Heart left ventricle (tissue), 16 donors: ENCODE measurements at regions not wholly inside any gene's neighbourhood (a gene's known extent, or its start where the extent isn't known, plus 50 kb on each side); places are given as distances from the start of the nearest gene placed in this dataset.
A peak's percentile ranks its signal among the peaks of the same experiment; 100 is the strongest.

Source experiments
- ATAC-seq, 4 donors: fragments of 200-7000 bp; cut with Tn5 transposase; one replicate each; pipeline ENCODE4 v1.9.1; 2020 to 2022; ENCODE audit warnings: moderate library complexity in 4 of 4, mild to moderate bottlenecking in 3 of 4, moderate number of reproducible peaks in 1 of 4
- DNase-seq, 5 donors: peaks; one replicate each; pipeline ENCODE4 v3.0.0-alpha.2; 2020
- H3K27ac ChIP-seq, 12 donors: fragments of 200-600 bp; sonication (generic) in 4 of 12; one replicate each; pipeline versions ENCODE4 v1.5.0 to v1.8.0; 2016 to 2022; ENCODE audit warnings: mild to moderate bottlenecking in 2 of 12
- H3K27me3 ChIP-seq, 9 donors: fragments of 200-600 bp; sonication (generic) in 2 of 9; one replicate each; pipeline versions ENCODE4 v1.5.1 to v1.8.0; 2016 to 2022; ENCODE audit warnings: mild to moderate bottlenecking in 3 of 9
- H3K36me3 ChIP-seq, 9 donors: fragments of 200-600 bp; sonication (generic) in 2 of 9; one replicate each; pipeline versions ENCODE4 v1.5.0 to v1.8.0; 2018 to 2022; ENCODE audit warnings: mild to moderate bottlenecking in 2 of 9
- H3K4me1 ChIP-seq, 12 donors: fragments of 200-600 bp; sonication (generic) in 4 of 12; one replicate each; pipeline versions ENCODE4 v1.5.0 to v1.8.0; 2016 to 2022; ENCODE audit warnings: mild to moderate bottlenecking in 3 of 12
- H3K4me3 ChIP-seq, 12 donors: fragments of 200-600 bp; sonication (generic) in 4 of 12; one replicate each; pipeline versions ENCODE4 v1.5.0 to v1.8.0; 2017 to 2022; ENCODE audit warnings: mild to moderate bottlenecking in 9 of 12, moderate library complexity in 4 of 12
- H3K9me3 ChIP-seq, 12 donors: fragments of 200-600 bp; sonication (generic) in 4 of 12; one replicate each; pipeline versions ENCODE4 v1.5.0 to v1.8.0; 2016 to 2022; ENCODE audit warnings: mild to moderate bottlenecking in 1 of 12
- POLR2A ChIP-seq, 2 donors: fragments of 450-650 bp; IDR thresholded peaks; one replicate each; pipeline ENCODE4 v1.6.1; 2017; ENCODE audit warnings: antibody characterized with exemption in 2 of 2, mild to moderate bottlenecking in 2 of 2, moderate library complexity in 2 of 2
- WGBS, 4 donors: extraction: QIAGEN DNeasy Blood & Tissue Kit in 2 of 4; methylation state at CpG; one replicate each; pipeline versions ENCODE4 v1.1.5 to v1.1.7; 2013 to 2018; 5-methylcytosine and 5-hydroxymethylcytosine counted together
- intact Hi-C, 10 donors: fragments of 100-400 bp; cut with DNase I; formaldehyde crosslinking; loops; one replicate each; pipeline versions ENCODE4 v1.11.1 to v1.14.2; 2022
- TF ChIP-seq, protein P1 (sequence below), 12 donors: fragments of 200-600 bp; sonication (generic) in 4 of 12; IDR thresholded peaks; one replicate each; pipeline versions ENCODE4 v1.5.0 to v1.8.0; 2018 to 2022; ENCODE audit warnings: antibody characterized with exemption in 12 of 12, mild to moderate bottlenecking in 5 of 12
- donor health status: ischemic (EF 13 %, LVEDD 7.1; RV severe dilation, severe dysfunction).
- donor health status: healthy with polysubstance abuse.
- donor health status: DM: no; HTN: yes; CAD: no.
- donor health status: DM: no; HTN: no; CAD: no.
- donor health status: ischemic (EF 25% LVEDD 6.9; RV normal size, moderate dysfunction).
- donor health status: ischemic (EF 25% LVEDD 5.7; RV mildly dilated, moderate dysfunction).
- donor health status: healthy.
- donor health status: DM: yes; HTN: yes; CAD: no.
- donor health status: ischemic (EF 35%, LVEDD 5.7; RV mildly dilated, moderate dysfunction).
- donor health status: nonischemic (EF 11% LVEDD 7.7; RV severe dilation, severe dysfunction).
- donor health status: DM: yes; HTN: yes; CAD: no.
- donor health status: PGD.
- donor health status: ischemic (EF 29% LVEDD 5.4; RV normal size, mild dysfunction).
- donor health status: nonischemic (EF 23%, LVEDD 6.1; RV moderate dilation, normal function).

DNA sequence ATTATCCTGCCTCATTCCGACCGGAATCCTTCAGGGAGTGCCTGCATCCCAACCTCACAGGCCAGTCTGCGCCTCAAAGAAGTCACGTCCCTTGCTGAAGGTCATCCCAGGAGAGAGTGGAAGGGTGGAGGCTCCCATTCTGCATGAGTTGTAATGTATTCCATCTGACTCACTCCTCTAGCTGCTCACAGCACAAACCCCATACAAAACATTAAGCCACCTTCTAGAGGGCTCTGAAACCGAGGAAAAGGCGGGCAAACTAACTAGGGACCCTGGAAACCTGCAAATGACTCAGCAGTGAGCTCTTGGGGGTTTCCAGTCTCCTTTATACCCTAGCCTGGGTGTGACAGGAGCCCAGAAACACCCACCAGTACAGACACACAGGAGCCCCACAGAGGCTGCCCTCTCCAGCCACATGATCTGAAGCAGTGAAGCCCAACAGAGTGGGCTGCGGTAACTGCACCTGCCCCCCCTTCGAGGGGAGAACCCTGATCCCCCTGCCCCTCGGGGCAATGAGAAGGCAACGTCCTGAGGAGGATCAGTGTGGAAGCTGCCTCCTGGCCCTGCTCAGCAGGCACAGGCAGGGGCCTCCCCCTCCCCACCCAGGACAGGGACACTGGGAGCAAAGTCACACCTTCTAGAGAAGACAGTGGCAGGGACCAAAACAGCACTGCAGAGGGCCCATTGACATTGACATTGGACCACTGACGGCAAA is 69.3 kb upstream of the SNTG2 start:
- no peak overlapping the region for H3K27ac ChIP-seq
- no peaks in the 10 kb centered on the region for H3K9me3 ChIP-seq
- H3K36me3 ChIP-seq, result no peaks in the 10 kb centered on the region
- no peak overlapping the region for H3K4me3 ChIP-seq
- peaks cover 5 to 38% (median 15%) of the 10 kb centered on the region in 9 donors for H3K27me3 ChIP-seq
- ATAC-seq, result no peak
- intact Hi-C loops, result no loop called here
- DNase-seq, result no peak
- 61 to 75% (median 74%) methylated on average over 11 of the region's 11 CpGs for WGBS, 4 donors
- no peaks in the 10 kb centered on the region for H3K4me1 ChIP-seq
- no peak for TF ChIP-seq POLR2A (IDR thresholded peaks at IDR 0.05)
- TF ChIP-seq, protein P1, sequence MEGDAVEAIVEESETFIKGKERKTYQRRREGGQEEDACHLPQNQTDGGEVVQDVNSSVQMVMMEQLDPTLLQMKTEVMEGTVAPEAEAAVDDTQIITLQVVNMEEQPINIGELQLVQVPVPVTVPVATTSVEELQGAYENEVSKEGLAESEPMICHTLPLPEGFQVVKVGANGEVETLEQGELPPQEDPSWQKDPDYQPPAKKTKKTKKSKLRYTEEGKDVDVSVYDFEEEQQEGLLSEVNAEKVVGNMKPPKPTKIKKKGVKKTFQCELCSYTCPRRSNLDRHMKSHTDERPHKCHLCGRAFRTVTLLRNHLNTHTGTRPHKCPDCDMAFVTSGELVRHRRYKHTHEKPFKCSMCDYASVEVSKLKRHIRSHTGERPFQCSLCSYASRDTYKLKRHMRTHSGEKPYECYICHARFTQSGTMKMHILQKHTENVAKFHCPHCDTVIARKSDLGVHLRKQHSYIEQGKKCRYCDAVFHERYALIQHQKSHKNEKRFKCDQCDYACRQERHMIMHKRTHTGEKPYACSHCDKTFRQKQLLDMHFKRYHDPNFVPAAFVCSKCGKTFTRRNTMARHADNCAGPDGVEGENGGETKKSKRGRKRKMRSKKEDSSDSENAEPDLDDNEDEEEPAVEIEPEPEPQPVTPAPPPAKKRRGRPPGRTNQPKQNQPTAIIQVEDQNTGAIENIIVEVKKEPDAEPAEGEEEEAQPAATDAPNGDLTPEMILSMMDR (IDR thresholded peaks at IDR 0.05), result no peak

DNA sequence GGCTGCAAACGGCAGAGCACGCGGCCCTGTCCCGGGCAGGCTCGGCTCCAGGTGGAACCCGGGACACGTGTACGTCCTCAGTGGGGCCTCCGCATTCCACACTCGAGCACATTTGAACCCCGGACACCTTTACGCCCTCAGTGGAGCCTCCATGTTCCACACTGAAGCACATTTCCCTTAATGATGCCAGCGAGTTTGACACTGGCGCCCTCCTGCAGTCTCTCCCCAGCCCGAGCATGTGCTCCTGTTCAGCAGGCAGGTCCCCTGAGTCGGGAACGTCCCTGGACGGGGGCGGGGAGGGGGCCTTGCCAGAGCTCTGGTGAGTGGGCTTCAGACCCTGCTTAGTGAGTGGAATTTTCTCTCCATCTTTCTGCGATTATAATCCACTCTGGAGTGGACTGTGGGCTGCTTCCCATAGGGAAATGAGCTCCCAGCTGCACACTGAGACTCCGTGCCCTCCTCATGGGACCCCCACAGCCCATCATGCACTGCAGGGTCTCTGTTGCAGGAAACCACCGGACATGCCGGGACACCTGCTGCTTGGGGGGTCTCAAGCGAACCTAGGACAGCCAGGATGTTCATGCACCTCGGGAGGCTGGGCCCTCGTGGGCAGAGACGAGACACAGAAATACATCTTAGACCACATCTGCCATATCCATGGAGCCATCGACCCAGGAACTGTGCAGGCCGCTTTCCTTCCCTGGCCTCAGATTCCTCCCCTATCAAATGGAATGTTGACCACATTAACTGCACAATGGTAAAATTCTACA is 70.3 kb upstream of the SNTG2 start:
- intact Hi-C loops, result no loop called here
- Histone ChIP-seq H3K4me1 (no peaks in the 10 kb centered on the region), H3K4me3 (no peak overlapping the region), H3K27me3 (peaks cover 5 to 33% (median 15%) of the 10 kb centered on the region in 9 donors), H3K27ac (no peak overlapping the region), H3K9me3 (no peaks in the 10 kb centered on the region), H3K36me3 (no peaks in the 10 kb centered on the region)
- 81 to 85% (median 83%) methylated on average over 29 of the region's 29 CpGs for WGBS, 4 donors
- TF ChIP-seq, protein P1 (IDR thresholded peaks at IDR 0.05), result no peak
- no peak for TF ChIP-seq POLR2A (IDR thresholded peaks at IDR 0.05)
- DNase-seq, result peak in 1 of 5 donors; percentile 8
- ATAC-seq, result no peak

DNA sequence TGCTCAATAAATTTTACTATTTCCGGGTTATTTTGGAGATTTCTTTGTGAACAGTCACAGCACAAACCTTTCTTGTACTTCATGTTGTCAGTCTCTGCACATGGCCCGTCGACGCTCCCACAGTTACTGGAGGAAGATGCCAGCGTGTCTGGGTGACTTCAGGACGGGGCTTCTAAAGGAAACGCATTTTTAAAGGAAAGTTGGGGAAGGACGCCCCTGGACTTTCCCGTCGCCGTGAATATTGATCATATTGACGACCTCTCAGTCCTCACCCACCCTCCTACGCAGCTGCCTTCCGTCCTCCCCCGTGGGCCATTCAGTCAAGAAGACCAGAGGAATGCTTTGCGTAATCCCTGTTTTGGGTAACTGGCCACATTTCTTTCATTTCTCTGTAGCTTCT is 71.1 kb upstream of the SNTG2 start:
- intact Hi-C loops, result no loop called here
- H3K4me3 ChIP-seq, result no peak overlapping the region
- no peak for ATAC-seq
- no peak overlapping the region for H3K27ac ChIP-seq
- H3K36me3 ChIP-seq, result no peaks in the 10 kb centered on the region
- TF ChIP-seq POLR2A (IDR thresholded peaks at IDR 0.05), result no peak
- TF ChIP-seq, protein P1 (IDR thresholded peaks at IDR 0.05), result no peak
- peak in 1 of 5 donors; percentile 4 for DNase-seq
- WGBS, 4 donors, result 89 to 94% (median 91%) methylated on average over 16 of the region's 16 CpGs
- H3K27me3 ChIP-seq, result peaks cover 3 to 38% (median 15%) of the 10 kb centered on the region in 9 donors
- H3K9me3 ChIP-seq, result no peaks in the 10 kb centered on the region
- no peaks in the 10 kb centered on the region for H3K4me1 ChIP-seq

DNA sequence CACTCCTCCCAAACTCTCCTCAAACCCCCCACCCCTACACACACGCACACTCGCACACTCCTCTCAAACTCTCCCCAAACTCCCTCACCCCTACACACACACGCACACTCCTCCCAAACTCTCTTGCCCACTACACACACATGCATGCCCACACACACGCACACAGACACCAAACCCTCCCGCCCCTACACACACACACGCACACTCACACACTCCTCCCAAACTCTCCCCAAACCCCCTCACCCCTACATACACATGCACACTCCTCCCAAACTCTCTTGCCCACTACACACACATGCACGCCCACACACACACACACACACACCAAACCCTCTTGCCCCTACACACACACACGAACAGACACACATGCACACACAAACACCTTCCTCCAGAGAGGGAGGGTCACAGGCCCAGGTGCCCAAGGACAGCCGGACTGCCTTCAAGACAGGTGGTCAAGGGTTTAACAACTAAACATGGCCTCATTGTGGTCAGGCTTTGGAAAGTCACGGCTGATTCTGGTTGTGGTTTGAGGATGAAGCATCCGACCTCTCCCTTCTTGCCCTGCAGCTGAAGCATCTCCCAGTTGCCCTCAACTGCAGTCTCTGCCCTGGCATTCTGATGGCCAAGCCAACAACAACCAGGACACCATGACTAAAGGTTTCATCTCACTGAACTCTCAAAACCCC is 72.3 kb upstream of the SNTG2 start:
- ATAC-seq (no peak), DNase-seq (no peak)
- no peak overlapping the region for H3K4me3 ChIP-seq
- no peaks in the 10 kb centered on the region for H3K9me3 ChIP-seq
- WGBS, 4 donors, result 84 to 91% (median 88%) methylated on average over 11 of the region's 11 CpGs
- H3K27me3 ChIP-seq, result peaks cover 0 to 41% (median 13%) of the 10 kb centered on the region in 9 donors
- intact Hi-C loops, result no loop called here
- no peak overlapping the region for H3K27ac ChIP-seq
- H3K36me3 ChIP-seq, result no peaks in the 10 kb centered on the region
- H3K4me1 ChIP-seq, result no peaks in the 10 kb centered on the region
- no peak for TF ChIP-seq POLR2A (IDR thresholded peaks at IDR 0.05)
- TF ChIP-seq, protein P1 (IDR thresholded peaks at IDR 0.05), result no peak
